Caco-2 (cell line): ENCODE measurements at regions not wholly inside any gene's neighbourhood (a gene's known extent, or its start where the extent isn't known, plus 50 kb on each side); places are given as distances from the start of the nearest gene placed in this dataset.
"Not testable (repeated sequence)": the region's sequence is repeated elsewhere in the genome, so short reads cannot be mapped to it uniquely, and the experiment has no call there.

Experiments
- BruUV-seq: library from RNA; stranded (reverse); fragments of 400-500 nt; replicated peaks from 2 replicates; lab custom pipeline; 2021; lab: Mats Ljungman, UMichigan
- CTCF ChIA-PET: fragments of 300-600 bp; sonication (Branson Sonifier 250); formaldehyde crosslinking; loops from one replicate; lab custom pipeline; 2022; ENCODE audit warnings: antibody characterized with exemption; lab: Charles Lee
- POLR2A ChIA-PET: fragments of 300-600 bp; sonication (Branson Sonifier 250); formaldehyde crosslinking; loops from one replicate; lab custom pipeline; 2022; ENCODE audit warnings: antibody characterized with exemption; lab: Charles Lee
- DNase-seq, 2 experiments: peaks; one replicate each; pipeline versions ENCODE4 v3.0.0 to v3.0.0-alpha.2; 2020 to 2022
- H3K27me3 ChIP-seq: replicated peaks from 2 replicates; pipeline ENCODE4 v1.6.0; 2011; ENCODE audit warnings: low read length; ENCODE audit not compliant: control insufficient read depth, insufficient read depth
- H3K36me3 ChIP-seq: 2 replicates; pipeline ENCODE4 v1.5.1; 2011; ENCODE audit warnings: low read length; ENCODE audit not compliant: control insufficient read depth, insufficient read depth
- H3K4me1 ChIP-seq: fragments of 250-450 bp; sonication (Bioruptor Pico); 2 replicates; pipeline ENCODE4 v1.5.1; 2020; ENCODE audit warnings: mild to moderate bottlenecking
- H3K4me3 ChIP-seq: 2 replicates; pipeline ENCODE4 v1.5.1; 2011; ENCODE audit warnings: low read depth, mild to moderate bottlenecking, control low read depth, low read length
- H3K9me3 ChIP-seq: fragments of 250-450 bp; sonication (Bioruptor Pico); 2 replicates; pipeline ENCODE4 v1.5.1; 2020; ENCODE audit warnings: mild to moderate bottlenecking, moderate library complexity
- H3K27ac Mint-ChIP-seq: one replicate; pipeline ENCODE4 v1.8.0; 2022; ENCODE audit warnings: mixed read lengths; ENCODE audit not compliant: unreplicated experiment
- H3K27me3 Mint-ChIP-seq: one replicate; pipeline ENCODE4 v1.8.0; 2022; ENCODE audit warnings: mixed read lengths; ENCODE audit not compliant: insufficient read depth, unreplicated experiment
- H3K36me3 Mint-ChIP-seq: one replicate; pipeline ENCODE4 v1.8.0; 2022; ENCODE audit warnings: mild to moderate bottlenecking, mixed read lengths; ENCODE audit not compliant: insufficient read depth, unreplicated experiment
- H3K4me1 Mint-ChIP-seq: one replicate; pipeline ENCODE4 v1.8.0; 2022; ENCODE audit warnings: low read depth, mixed read lengths; ENCODE audit not compliant: unreplicated experiment
- H3K4me3 Mint-ChIP-seq: one replicate; pipeline ENCODE4 v1.8.0; 2022; ENCODE audit warnings: mild to moderate bottlenecking, moderate library complexity, mixed read lengths; ENCODE audit not compliant: unreplicated experiment
- H3K9me3 Mint-ChIP-seq: one replicate; pipeline ENCODE4 v1.8.0; 2022; ENCODE audit warnings: mixed read lengths; ENCODE audit not compliant: unreplicated experiment
- intact Hi-C: fragments of 100-400 bp; cut with micrococcal nuclease; formaldehyde crosslinking; loops from one replicate; pipeline ENCODE4 v1.10.0; 2022; ENCODE audit not compliant: unreplicated experiment
- TF ChIP-seq, protein P1 (sequence below), 2 experiments: fragments of 200-600 bp in 1 of 2; IDR thresholded peaks; 1 replicate in 1 of 2; 2 replicates in 1 of 2; pipeline versions ENCODE4 v1.5.1 to v1.8.0; 2011 to 2022; ENCODE audit warnings: antibody characterized with exemption in 1 of 2, control low read depth in 1 of 2, inconsistent platforms in 1 of 2, low read depth in 1 of 2, low read length in 1 of 2, mild to moderate bottlenecking in 1 of 2, moderate library complexity in 1 of 2; ENCODE audit not compliant: insufficient read depth in 1 of 2, severe bottlenecking in 1 of 2, unreplicated experiment in 1 of 2

- H3K36me3 Mint-ChIP-seq, H3K4me3 ChIP-seq, H3K27ac Mint-ChIP-seq, DNase-seq, H3K4me1 Mint-ChIP-seq, H3K27me3 ChIP-seq, H3K27me3 Mint-ChIP-seq, H3K9me3 ChIP-seq, intact Hi-C loops, H3K4me1 ChIP-seq, BruUV-seq, POLR2A ChIA-PET, H3K9me3 Mint-ChIP-seq, H3K4me3 Mint-ChIP-seq, CTCF ChIA-PET, H3K36me3 ChIP-seq: not testable (repeated sequence)
Measured at GRCh38 chr13:86253497-86253896, 454.3 kb upstream of the SLITRK6 start.

DNA sequence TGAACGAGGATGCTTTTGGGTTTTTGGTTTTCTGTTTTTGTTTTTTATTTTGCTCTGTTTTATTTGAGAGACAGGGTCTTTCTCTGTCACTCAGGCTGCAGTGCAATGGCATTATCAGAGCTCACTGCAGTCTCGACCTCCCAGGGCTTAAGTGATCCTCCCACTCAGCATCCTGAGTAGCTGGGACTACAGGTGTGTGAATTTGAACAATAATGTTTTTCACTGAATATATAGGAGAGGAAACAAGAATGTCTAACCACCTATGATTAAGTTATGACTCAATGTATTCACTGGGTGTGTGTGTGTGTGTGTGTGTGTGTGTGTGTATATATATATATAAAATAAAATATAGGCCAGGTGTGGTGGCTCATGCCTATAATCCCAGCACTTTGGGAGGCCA, 456.6 kb upstream of the SLITRK6 start:
- H3K4me3 ChIP-seq, H3K4me1 ChIP-seq, intact Hi-C loops, H3K27me3 Mint-ChIP-seq, H3K27me3 ChIP-seq, BruUV-seq, H3K9me3 ChIP-seq, H3K9me3 Mint-ChIP-seq, H3K4me1 Mint-ChIP-seq, CTCF ChIA-PET, H3K27ac Mint-ChIP-seq, H3K4me3 Mint-ChIP-seq, H3K36me3 ChIP-seq, DNase-seq, H3K36me3 Mint-ChIP-seq, POLR2A ChIA-PET: not testable (repeated sequence)

DNA sequence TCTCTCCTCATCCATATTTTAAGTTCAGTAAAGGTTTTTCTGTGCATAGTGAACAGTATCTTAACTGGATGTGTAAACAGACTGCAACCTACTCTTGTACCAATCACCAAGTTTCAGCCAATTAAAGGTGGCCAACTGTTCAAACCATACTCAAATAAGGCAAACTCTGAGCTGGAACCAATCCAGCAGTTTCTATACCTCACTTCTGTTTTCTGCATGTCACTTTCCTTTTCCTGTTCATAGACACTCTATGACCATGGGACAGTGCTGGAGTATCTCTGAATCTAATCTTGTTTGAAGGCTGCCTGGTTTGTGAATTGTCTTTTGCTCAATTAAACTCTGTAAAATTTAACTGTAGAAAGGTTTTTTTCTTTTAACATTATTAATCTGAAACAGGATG, 470.3 kb upstream of the SLITRK6 start:
- intact Hi-C loops: no loop called here
- Histone ChIP-seq H3K9me3 (no peaks in the 10 kb centered on the region), H3K4me3 (no peak overlapping the region), H3K4me1 (no peaks in the 10 kb centered on the region), H3K27me3 (no peaks in the 10 kb centered on the region), H3K36me3 (no peaks in the 10 kb centered on the region)
- no peaks in the 10 kb centered on the region for H3K36me3 Mint-ChIP-seq
- ChIA-PET CTCF (no interaction called here), POLR2A (no interaction called here)
- no peaks in the 10 kb centered on the region for H3K9me3 Mint-ChIP-seq
- H3K4me1 Mint-ChIP-seq: no peaks in the 10 kb centered on the region
- no peak for DNase-seq
- TF ChIP-seq, protein P1, sequence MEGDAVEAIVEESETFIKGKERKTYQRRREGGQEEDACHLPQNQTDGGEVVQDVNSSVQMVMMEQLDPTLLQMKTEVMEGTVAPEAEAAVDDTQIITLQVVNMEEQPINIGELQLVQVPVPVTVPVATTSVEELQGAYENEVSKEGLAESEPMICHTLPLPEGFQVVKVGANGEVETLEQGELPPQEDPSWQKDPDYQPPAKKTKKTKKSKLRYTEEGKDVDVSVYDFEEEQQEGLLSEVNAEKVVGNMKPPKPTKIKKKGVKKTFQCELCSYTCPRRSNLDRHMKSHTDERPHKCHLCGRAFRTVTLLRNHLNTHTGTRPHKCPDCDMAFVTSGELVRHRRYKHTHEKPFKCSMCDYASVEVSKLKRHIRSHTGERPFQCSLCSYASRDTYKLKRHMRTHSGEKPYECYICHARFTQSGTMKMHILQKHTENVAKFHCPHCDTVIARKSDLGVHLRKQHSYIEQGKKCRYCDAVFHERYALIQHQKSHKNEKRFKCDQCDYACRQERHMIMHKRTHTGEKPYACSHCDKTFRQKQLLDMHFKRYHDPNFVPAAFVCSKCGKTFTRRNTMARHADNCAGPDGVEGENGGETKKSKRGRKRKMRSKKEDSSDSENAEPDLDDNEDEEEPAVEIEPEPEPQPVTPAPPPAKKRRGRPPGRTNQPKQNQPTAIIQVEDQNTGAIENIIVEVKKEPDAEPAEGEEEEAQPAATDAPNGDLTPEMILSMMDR (IDR thresholded peaks at IDR 0.05; ENCODE audit: insufficient read depth in 1 of 2, low read depth in 1 of 2, low read length in 1 of 2, severe bottlenecking in 1 of 2, unreplicated experiment in 1 of 2): no peak
- H3K27me3 Mint-ChIP-seq: no peaks in the 10 kb centered on the region
- H3K27ac Mint-ChIP-seq: no peak overlapping the region
- BruUV-seq: no TSS peak
- H3K4me3 Mint-ChIP-seq: no peak overlapping the region

DNA sequence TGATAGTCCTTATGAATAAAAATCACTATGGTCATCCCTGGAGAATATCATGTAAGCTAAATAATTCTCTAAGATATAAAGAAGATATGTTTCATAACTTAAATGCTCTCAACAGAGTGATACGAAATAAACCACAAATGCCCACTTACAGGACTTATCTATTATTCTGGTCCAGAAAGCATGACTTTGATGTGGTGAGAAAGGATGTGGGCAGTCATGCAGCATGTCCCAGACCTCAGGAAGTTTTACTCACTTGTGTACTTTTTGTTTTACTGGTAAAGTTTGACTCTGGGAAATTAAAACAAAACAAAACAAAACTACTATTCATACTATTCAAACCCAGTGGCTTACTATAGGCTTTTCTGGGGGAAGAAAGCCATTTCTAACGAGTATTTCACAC, 483.2 kb upstream of the SLITRK6 start:
- ChIA-PET CTCF (no interaction called here), POLR2A (no interaction called here)
- no peak overlapping the region for H3K4me3 ChIP-seq
- BruUV-seq: no TSS peak
- no peaks in the 10 kb centered on the region for H3K4me1 Mint-ChIP-seq
- no peak overlapping the region for H3K27ac Mint-ChIP-seq
- no peaks in the 10 kb centered on the region for H3K36me3 ChIP-seq
- H3K4me3 Mint-ChIP-seq: no peak overlapping the region
- intact Hi-C loops: no loop called here
- DNase-seq: no peak
- H3K27me3 Mint-ChIP-seq: no peaks in the 10 kb centered on the region
- no peaks in the 10 kb centered on the region for H3K9me3 Mint-ChIP-seq
- TF ChIP-seq, protein P1 (IDR thresholded peaks at IDR 0.05; ENCODE audit: insufficient read depth in 1 of 2, low read depth in 1 of 2, low read length in 1 of 2, severe bottlenecking in 1 of 2, unreplicated experiment in 1 of 2): no peak
- H3K9me3 ChIP-seq: no peaks in the 10 kb centered on the region
- no peaks in the 10 kb centered on the region for H3K27me3 ChIP-seq
- no peaks in the 10 kb centered on the region for H3K36me3 Mint-ChIP-seq
- H3K4me1 ChIP-seq: no peaks in the 10 kb centered on the region
